Right lobe of liver (tissue), 6 donors: ENCODE measurements at regions not wholly inside any gene's neighbourhood (a gene's known extent, or its start where the extent isn't known, plus 50 kb on each side); places are given as distances from the start of the nearest gene placed in this dataset.

Experiments
- ATAC-seq, 4 donors: fragments of 200-7000 bp; cut with Tn5 transposase; one replicate each; pipeline ENCODE4 v1.9.1; 2020; ENCODE audit warnings: mild to moderate bottlenecking in 4 of 4, moderate library complexity in 4 of 4
- DNase-seq, 3 donors: peaks; one replicate each; pipeline ENCODE4 v3.0.0-alpha.2; 2020
- H3K27ac ChIP-seq, 3 donors: fragments of 200-600 bp; one replicate each; pipeline ENCODE4 v1.8.0; 2022
- H3K27me3 ChIP-seq, 2 donors: fragments of 200-600 bp; one replicate each; pipeline ENCODE4 v1.8.0; 2022
- H3K36me3 ChIP-seq, 4 donors: fragments of 200-600 bp; sonication (generic) in 1 of 4; one replicate each; pipeline versions ENCODE4 v1.5.1 to v1.8.0; 2017 to 2022; ENCODE audit warnings: control low read depth in 1 of 4
- H3K4me1 ChIP-seq, 4 donors: fragments of 200-600 bp; sonication (generic) in 1 of 4; one replicate each; pipeline versions ENCODE4 v1.5.1 to v1.8.0; 2017 to 2022; ENCODE audit warnings: control low read depth in 1 of 4
- H3K4me3 ChIP-seq, 3 donors: fragments of 200-600 bp; one replicate each; pipeline ENCODE4 v1.8.0; 2022
- H3K9me3 ChIP-seq, 4 donors: fragments of 200-600 bp; sonication (generic) in 1 of 4; one replicate each; pipeline versions ENCODE4 v1.5.1 to v1.8.0; 2017 to 2022; ENCODE audit warnings: control low read depth in 1 of 4
- CTCF ChIP-seq, 4 donors: fragments of 200-600 bp in 3 of 4; fragments of 450-650 bp in 1 of 4; IDR thresholded peaks; one replicate each; pipeline versions ENCODE4 v1.5.1 to v1.8.0; 2016 to 2022; ENCODE audit warnings: antibody characterized with exemption in 4 of 4, mild to moderate bottlenecking in 2 of 4
- POLR2A ChIP-seq: fragments of 450-650 bp; IDR thresholded peaks from one replicate; pipeline ENCODE4 v1.6.1; 2017; ENCODE audit warnings: antibody characterized with exemption, mild to moderate bottlenecking
- WGBS: methylation state at CpG from one replicate; pipeline ENCODE4 v1.1.6; 2018; ENCODE audit warnings: low coverage, low lambda C conversion rate; ENCODE audit not compliant: insufficient coverage; ENCODE audit errors: missing lambda C conversion rate; 5-methylcytosine and 5-hydroxymethylcytosine counted together
- intact Hi-C, 2 donors: fragments of 100-400 bp; cut with DNase I; formaldehyde crosslinking; loops; one replicate each; pipeline versions ENCODE4 v1.11.2 to v1.14.1; 2022
- donor health status: DM: no; HTN: yes; CAD: no.
- donor health status: DM: no; HTN: no; CAD: no.
- donor health status: DM: no; HTN: no; CAD: no.
- donor health status: DM: no; HTN: yes; CAD: no.
- donor health status: DM: no; HTN: yes; CAD: no.

GRCh38 chr4:135191596-135191995 lies 990.0 kb upstream of the PABPC4L start:
- Histone ChIP-seq H3K9me3 (no peaks in the 10 kb centered on the region), H3K27me3 (no peaks in the 10 kb centered on the region), H3K36me3 (no peaks in the 10 kb centered on the region), H3K27ac (no peak overlapping the region), H3K4me3 (no peak overlapping the region), H3K4me1 (no peaks in the 10 kb centered on the region)
- WGBS = 24% methylated on average over 1 of the region's 1 CpG
- ATAC-seq (no peak), DNase-seq (no peak)
- intact Hi-C loops = no loop called here
- no peak for TF ChIP-seq POLR2A
- TF ChIP-seq CTCF (IDR thresholded peaks at IDR 0.05) = no peak

GRCh38 chr4:135186002-135186401 lies 984.4 kb upstream of the PABPC4L start:
- Histone ChIP-seq H3K27me3 (no peaks in the 10 kb centered on the region), H3K4me3 (no peak overlapping the region), H3K36me3 (no peaks in the 10 kb centered on the region), H3K4me1 (no peaks in the 10 kb centered on the region), H3K27ac (no peak overlapping the region), H3K9me3 (no peaks in the 10 kb centered on the region)
- ATAC-seq = no peak
- TF ChIP-seq CTCF (IDR thresholded peaks at IDR 0.05) (no peak), POLR2A (no peak)
- intact Hi-C loops = no loop called here
- WGBS = 20% methylated on average over 3 of the region's 3 CpGs
- DNase-seq = no peak

GRCh38 chr4:135185256-135185655 lies 983.7 kb upstream of the PABPC4L start:
- WGBS = 37% methylated on average over 3 of the region's 4 CpGs
- ATAC-seq = no peak
- H3K4me1 ChIP-seq = no peaks in the 10 kb centered on the region
- H3K4me3 ChIP-seq = no peak overlapping the region
- no peaks in the 10 kb centered on the region for H3K36me3 ChIP-seq
- H3K9me3 ChIP-seq = no peaks in the 10 kb centered on the region
- DNase-seq = no peak
- intact Hi-C loops = no loop called here
- no peaks in the 10 kb centered on the region for H3K27me3 ChIP-seq
- TF ChIP-seq POLR2A (no peak), CTCF (IDR thresholded peaks at IDR 0.05) (no peak)
- no peak overlapping the region for H3K27ac ChIP-seq

- TF ChIP-seq CTCF (IDR thresholded peaks at IDR 0.05) (no peak), POLR2A (no peak)
- 55% methylated on average over 6 of the region's 6 CpGs for WGBS
- intact Hi-C loops = no loop called here
- no peak overlapping the region for H3K4me3 ChIP-seq
- no peak for ATAC-seq
- no peaks in the 10 kb centered on the region for H3K4me1 ChIP-seq
- H3K36me3 ChIP-seq = no peaks in the 10 kb centered on the region
- DNase-seq = no peak
- no peaks in the 10 kb centered on the region for H3K9me3 ChIP-seq
- H3K27ac ChIP-seq = no peak overlapping the region
- H3K27me3 ChIP-seq = no peaks in the 10 kb centered on the region
These were observed 983.1 kb upstream of the PABPC4L start for GRCh38 chr4:135184715-135185114.

GRCh38 chr4:135177321-135177720 lies 975.7 kb upstream of the PABPC4L start:
- Histone ChIP-seq H3K36me3 (no peaks in the 10 kb centered on the region), H3K27ac (no peak overlapping the region), H3K9me3 (no peaks in the 10 kb centered on the region), H3K4me3 (no peak overlapping the region), H3K4me1 (no peaks in the 10 kb centered on the region), H3K27me3 (no peaks in the 10 kb centered on the region)
- no peak for ATAC-seq
- TF ChIP-seq POLR2A = no peak
- no peak for TF ChIP-seq CTCF (IDR thresholded peaks at IDR 0.05)
- intact Hi-C loops = no loop called here
- DNase-seq = no peak
